Osteoblast (primary cell): ENCODE measurements at regions not wholly inside any gene's neighbourhood (a gene's known extent, or its start where the extent isn't known, plus 50 kb on each side); places are given as distances from the start of the nearest gene placed in this dataset.

Experiments used
- DNase-seq: peaks from one replicate; pipeline ENCODE4 v3.0.0; 2011; ENCODE audit warnings: low spot score, mixed read lengths; ENCODE audit not compliant: insufficient read length; ENCODE audit errors: missing footprints
- H2AFZ ChIP-seq: 2 replicates; pipeline ENCODE4 v1.6.0; 2011; ENCODE audit warnings: mild to moderate bottlenecking, low read length
- H3K27ac ChIP-seq: 2 replicates; pipeline ENCODE4 v1.5.1; 2011; ENCODE audit warnings: mild to moderate bottlenecking, low read depth, low read length, moderate library complexity
- H3K27me3 ChIP-seq: 2 replicates; pipeline ENCODE4 v1.6.0; 2012; ENCODE audit warnings: mild to moderate bottlenecking, control low read depth, inconsistent platforms, low read length, moderate library complexity; ENCODE audit not compliant: insufficient read depth
- H3K36me3 ChIP-seq: 2 replicates; pipeline ENCODE4 v1.5.1; 2011; ENCODE audit warnings: mild to moderate bottlenecking, low read length, control low read depth, moderate library complexity; ENCODE audit not compliant: insufficient read depth
- H3K4me1 ChIP-seq: 2 replicates; pipeline ENCODE4 v1.5.1; 2011; ENCODE audit warnings: mild to moderate bottlenecking, low read length, control low read depth, moderate library complexity; ENCODE audit not compliant: insufficient read depth
- H3K4me2 ChIP-seq: 2 replicates; pipeline ENCODE4 v1.6.0; 2011; ENCODE audit warnings: mild to moderate bottlenecking, low read length; ENCODE audit not compliant: insufficient read depth
- H3K4me3 ChIP-seq: fragments of 200-600 bp; sonication (generic); 3 replicates; pipeline ENCODE4 v1.5.1; 2012; ENCODE audit warnings: mild to moderate bottlenecking, low read length, inconsistent platforms; ENCODE audit not compliant: insufficient read depth
- H3K79me2 ChIP-seq: 2 replicates; pipeline ENCODE4 v1.6.0; 2012; ENCODE audit warnings: mild to moderate bottlenecking, low read length, control low read depth, inconsistent platforms; ENCODE audit not compliant: insufficient read depth
- H3K9me3 ChIP-seq: 2 replicates; pipeline ENCODE4 v1.5.1; 2011; ENCODE audit warnings: low read depth, low read length, control low read depth
- H4K20me1 ChIP-seq: 2 replicates; pipeline ENCODE4 v1.6.0; 2012; ENCODE audit warnings: mild to moderate bottlenecking, low read length, control low read depth; ENCODE audit not compliant: insufficient read depth
- TF ChIP-seq, protein P1 (sequence below): IDR thresholded peaks from 2 replicates; pipeline ENCODE4 v1.5.1; 2011; ENCODE audit warnings: mild to moderate bottlenecking, low read depth, low read length, moderate library complexity; ENCODE audit errors: extremely low read depth

DNA sequence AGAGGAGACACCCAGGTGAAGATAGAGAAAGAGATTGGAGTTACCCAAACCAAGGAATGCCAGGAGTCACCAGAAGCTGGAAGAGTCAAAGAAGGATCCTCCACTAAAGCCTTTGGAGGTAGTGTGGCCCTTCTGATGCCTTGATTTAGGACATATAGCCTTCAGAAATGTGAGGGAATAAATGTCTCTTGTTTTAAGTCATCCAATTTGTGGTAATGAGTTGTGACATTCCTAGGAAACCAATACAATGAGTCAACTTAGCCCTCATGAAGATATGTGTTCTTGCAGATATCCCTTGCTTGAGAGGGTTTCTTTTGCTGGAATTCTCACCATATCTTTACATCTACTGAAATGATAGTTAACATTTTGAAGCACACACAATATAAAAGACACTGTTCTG lies 58.8 kb downstream of the CCER1 start:
- Histone ChIP-seq H3K27me3 (no peaks in the 10 kb centered on the region), H3K4me3 (no peak overlapping the region), H3K79me2 (no peaks in the 10 kb centered on the region), H3K4me2 (peak overlapping the region; percentile 33), H3K9me3 (no peaks in the 10 kb centered on the region), H3K4me1 (peaks cover 19% of the 10 kb centered on the region), H3K36me3 (no peaks in the 10 kb centered on the region), H4K20me1 (no peaks in the 10 kb centered on the region), H3K27ac (peak overlapping the region; percentile 59), H2AFZ (peak overlapping the region; percentile 16)
- peak; percentile 50 for DNase-seq
- TF ChIP-seq, protein P1, sequence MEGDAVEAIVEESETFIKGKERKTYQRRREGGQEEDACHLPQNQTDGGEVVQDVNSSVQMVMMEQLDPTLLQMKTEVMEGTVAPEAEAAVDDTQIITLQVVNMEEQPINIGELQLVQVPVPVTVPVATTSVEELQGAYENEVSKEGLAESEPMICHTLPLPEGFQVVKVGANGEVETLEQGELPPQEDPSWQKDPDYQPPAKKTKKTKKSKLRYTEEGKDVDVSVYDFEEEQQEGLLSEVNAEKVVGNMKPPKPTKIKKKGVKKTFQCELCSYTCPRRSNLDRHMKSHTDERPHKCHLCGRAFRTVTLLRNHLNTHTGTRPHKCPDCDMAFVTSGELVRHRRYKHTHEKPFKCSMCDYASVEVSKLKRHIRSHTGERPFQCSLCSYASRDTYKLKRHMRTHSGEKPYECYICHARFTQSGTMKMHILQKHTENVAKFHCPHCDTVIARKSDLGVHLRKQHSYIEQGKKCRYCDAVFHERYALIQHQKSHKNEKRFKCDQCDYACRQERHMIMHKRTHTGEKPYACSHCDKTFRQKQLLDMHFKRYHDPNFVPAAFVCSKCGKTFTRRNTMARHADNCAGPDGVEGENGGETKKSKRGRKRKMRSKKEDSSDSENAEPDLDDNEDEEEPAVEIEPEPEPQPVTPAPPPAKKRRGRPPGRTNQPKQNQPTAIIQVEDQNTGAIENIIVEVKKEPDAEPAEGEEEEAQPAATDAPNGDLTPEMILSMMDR, result no peak

DNA sequence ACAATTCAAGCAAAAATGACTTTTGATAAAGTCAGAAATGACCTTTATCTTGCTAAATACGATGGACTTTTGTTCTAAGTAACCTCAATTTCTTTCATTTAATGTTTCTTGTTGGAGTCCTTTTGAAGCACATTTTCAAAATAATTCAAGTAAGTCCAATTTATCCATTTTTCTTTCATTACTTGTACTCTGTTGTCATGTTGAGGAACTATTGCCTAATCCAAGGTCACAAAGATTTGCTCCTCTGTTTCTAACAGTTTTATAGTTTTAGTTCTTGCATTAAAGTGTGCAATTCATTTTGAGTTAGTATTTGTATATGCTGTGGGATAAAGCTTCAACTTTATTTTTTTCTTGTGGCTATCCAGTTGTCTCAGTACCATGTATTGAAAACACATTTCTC lies 66.7 kb downstream of the CCER1 start:
- TF ChIP-seq, protein P1, result no peak
- no peak for DNase-seq
- no peaks in the 10 kb centered on the region for H3K9me3 ChIP-seq
- H4K20me1 ChIP-seq, result no peaks in the 10 kb centered on the region
- H3K27me3 ChIP-seq, result no peaks in the 10 kb centered on the region
- H3K4me2 ChIP-seq, result no peak overlapping the region
- no peak overlapping the region for H3K27ac ChIP-seq
- H3K4me1 ChIP-seq, result no peaks in the 10 kb centered on the region
- no peaks in the 10 kb centered on the region for H3K79me2 ChIP-seq
- no peak overlapping the region for H3K4me3 ChIP-seq
- no peak overlapping the region for H2AFZ ChIP-seq
- no peaks in the 10 kb centered on the region for H3K36me3 ChIP-seq

DNA sequence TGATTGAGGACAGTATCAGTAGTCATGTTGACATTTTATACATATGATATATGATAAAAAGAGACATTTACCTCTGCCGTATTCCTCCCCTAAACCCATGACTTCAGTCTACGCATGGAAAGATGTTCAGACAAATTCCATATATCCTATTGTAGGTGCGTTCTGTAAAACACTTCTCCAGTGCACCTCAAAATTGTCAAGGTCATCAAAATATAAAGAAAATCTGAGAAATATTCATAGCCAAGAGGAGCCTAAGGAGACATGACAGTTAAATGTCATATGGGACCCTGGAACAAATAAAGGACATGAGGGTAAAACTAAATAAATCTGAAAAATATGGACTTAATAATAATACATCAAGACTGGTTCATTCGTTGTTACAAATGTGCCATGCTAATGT lies 71.5 kb downstream of the CCER1 start:
- Histone ChIP-seq H3K9me3 (no peaks in the 10 kb centered on the region), H3K4me1 (no peaks in the 10 kb centered on the region), H3K4me2 (no peak overlapping the region), H3K36me3 (no peaks in the 10 kb centered on the region), H3K4me3 (no peak overlapping the region), H3K79me2 (no peaks in the 10 kb centered on the region), H4K20me1 (no peaks in the 10 kb centered on the region), H3K27me3 (no peaks in the 10 kb centered on the region), H3K27ac (no peak overlapping the region), H2AFZ (no peak overlapping the region)
- DNase-seq, result no peak
- TF ChIP-seq, protein P1, result no peak

DNA sequence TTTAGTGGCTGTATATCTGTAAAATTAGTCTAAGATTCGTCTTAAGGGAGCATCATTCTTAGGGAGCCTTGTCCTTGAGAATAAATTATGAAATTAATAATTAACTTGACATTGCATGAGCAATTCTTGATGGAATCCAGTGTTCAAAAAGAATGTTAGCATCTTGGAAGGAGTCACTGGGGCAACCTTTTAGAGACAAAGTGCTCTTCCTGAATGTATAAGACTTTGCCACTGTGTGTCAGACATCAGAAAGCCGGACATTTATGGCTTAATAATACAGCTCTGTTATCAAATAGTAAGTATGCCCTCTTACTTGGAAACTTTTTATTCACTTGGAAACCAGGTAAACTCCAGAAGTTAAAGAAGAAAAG lies 83.3 kb downstream of the CCER1 start:
- Histone ChIP-seq H4K20me1 (no peaks in the 10 kb centered on the region), H3K4me3 (no peak overlapping the region), H2AFZ (no peak overlapping the region), H3K27ac (no peak overlapping the region), H3K36me3 (no peaks in the 10 kb centered on the region), H3K4me1 (no peaks in the 10 kb centered on the region), H3K27me3 (no peaks in the 10 kb centered on the region), H3K4me2 (no peak overlapping the region), H3K79me2 (no peaks in the 10 kb centered on the region), H3K9me3 (no peaks in the 10 kb centered on the region)
- TF ChIP-seq, protein P1, result no peak
- no peak for DNase-seq
